ENCODE measurements at regions not wholly inside any gene's neighbourhood (a gene's known extent, or its start where the extent isn't known, plus 50 kb on each side); places are given as distances from the start of the nearest gene placed in this dataset.
"Not testable (repeated sequence)": the region's sequence is repeated elsewhere in the genome, so short reads cannot be mapped to it uniquely, and the experiment has no call there.

- not testable (repeated sequence) for TF ChIP-seq CTCF (IDR thresholded peaks at IDR 0.05 in 4 of 5, conservative IDR thresholded peaks at IDR 0.05 in 1 of 5); POLR2A (IDR thresholded peaks at IDR 0.05)
Measured at GRCh38 chr2:87629491-87630458, 118.1 kb upstream of the PLGLB2 start.
